UCSD-AML1 (cell line): ENCODE measurements at regions not wholly inside any gene's neighbourhood (a gene's known extent, or its start where the extent isn't known, plus 50 kb on each side); places are given as distances from the start of the nearest gene placed in this dataset.
"Not testable (repeated sequence)": the region's sequence is repeated elsewhere in the genome, so short reads cannot be mapped to it uniquely, and the experiment has no call there.

Experiments used
- DNase-seq: peaks from one replicate; lab custom pipeline; 2025; ENCODE audit not compliant: unreplicated experiment; lab: John Stamatoyannopoulos, UW

DNA sequence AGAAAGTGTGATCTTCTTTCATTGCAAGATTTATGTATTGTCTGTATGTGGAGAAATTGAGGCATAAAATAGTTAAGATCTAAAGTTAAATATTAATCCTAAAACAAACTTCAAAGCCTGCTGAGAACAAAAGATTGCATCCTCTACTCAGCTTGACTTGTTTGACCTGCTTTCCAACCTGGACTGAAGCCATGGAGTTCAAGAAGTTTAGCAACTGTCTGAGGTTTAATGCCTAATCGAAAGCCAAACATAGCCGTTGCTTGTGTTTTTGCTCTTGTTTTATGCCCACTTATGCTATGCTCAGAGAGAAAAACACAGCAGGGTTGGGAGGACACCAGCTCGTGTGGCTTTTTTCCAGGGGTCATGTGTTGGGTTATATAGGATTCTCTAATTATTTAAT, 135.6 kb downstream of the NUFIP1 start:
- DNase-seq = no peak

DNA sequence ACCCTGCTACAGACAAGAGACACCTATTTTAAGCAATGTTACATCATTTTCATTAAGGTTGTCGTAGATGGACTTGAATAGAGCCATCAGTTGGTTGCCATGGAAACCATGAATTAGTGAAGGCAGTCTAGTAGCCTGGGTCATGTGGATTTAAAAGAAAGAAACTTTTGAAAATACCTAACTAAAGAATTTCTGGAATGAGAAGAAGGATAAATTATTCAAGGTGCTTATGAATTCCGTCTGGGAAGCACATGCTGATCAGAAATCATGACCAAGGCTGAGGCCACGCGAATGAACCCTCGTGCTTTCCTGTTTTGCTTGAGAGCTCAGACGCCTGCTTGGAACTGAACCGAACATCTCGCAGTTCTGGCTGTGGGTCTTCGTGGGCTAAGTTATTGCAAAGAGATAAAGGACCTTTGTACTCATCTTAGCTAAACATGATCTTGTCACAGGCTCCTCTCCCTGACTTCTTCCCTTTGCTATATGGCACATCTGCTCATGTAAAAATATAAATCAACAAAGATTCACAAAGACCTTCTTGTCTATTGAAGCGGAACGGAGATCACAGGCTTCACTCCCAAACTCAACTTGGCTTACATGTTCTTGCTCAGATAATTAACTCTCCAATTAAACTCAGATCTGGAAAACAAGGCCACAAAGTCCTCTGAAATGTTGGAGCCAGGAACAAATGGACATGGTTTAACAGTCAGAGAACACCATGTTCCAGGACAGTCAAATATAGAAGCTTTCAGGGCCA, 140.2 kb downstream of the NUFIP1 start:
- no peak for DNase-seq

DNA sequence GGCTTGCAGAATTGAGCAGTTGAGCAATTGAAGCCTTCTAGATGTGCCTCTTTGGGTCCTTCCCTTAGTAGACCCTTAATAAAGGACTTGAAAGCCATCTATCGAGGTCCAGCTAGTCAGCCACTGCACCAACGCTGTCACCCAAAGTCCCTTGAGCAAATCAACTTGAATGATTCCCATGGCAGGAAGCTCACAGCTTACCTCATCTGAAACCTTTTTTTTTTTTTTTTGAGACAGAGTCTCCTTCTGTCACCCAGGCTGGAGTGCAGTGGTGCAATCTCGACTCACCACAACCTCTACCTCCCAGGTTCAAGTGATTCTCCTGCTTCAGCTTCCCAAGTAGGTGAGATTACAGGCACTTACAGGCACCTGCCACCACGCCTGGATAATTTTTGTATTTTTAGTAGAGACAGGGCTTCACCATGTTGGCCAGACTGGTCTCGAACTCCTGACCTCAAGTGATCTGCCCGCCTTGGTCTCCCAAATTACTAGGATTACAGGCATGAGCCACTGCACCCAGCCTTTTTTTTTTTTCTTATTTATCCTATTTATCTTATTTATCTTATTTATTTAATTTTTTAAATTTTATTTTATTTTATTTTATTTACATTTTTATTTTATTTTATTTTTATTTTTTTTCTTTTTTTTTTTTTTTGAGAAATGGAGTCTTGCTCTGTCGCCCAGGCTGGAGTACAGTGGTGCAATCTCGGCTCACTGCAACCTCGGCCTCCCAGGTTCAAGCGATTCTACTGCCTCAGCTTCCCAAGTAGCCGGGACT, 143.8 kb downstream of the NUFIP1 start:
- DNase-seq = not testable (repeated sequence)

DNA sequence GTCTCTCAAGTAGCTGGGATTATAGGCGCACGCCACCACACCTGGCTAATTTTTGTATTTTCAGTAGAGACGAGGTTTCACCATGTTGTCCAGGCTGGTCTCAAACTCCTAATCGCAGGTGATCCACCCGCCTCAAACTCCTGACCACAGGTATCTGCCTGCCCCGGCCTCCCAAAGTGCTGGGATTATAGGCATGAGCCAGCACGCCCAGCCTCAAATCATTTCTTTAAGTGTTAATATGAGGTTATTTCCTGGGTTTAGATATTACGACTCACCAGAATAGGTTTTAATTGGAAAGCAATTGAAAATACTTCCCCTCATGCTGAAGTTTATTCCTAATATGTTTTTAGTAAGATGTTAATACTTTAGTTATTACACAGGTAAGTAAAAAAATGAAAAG, 144.5 kb downstream of the NUFIP1 start:
- no peak for DNase-seq

DNA sequence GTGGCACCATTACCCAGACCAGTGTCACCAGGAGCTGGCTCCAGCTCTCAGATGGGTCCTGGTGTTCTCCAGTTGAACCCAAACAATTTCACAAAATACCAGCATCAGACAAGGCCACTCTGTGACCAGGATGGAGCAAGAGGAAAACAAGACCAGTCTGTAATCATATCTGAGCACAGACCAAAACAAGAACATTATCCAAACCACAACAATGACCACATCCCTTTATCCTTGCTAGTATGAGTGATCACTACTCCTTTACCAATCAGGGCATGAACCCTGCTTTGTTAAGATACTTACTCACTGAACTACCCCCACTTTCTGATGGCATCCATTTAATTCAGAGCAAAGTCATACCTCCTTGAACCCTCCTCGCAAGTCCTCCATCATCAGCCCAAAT, 145.9 kb downstream of the NUFIP1 start:
- no peak for DNase-seq

DNA sequence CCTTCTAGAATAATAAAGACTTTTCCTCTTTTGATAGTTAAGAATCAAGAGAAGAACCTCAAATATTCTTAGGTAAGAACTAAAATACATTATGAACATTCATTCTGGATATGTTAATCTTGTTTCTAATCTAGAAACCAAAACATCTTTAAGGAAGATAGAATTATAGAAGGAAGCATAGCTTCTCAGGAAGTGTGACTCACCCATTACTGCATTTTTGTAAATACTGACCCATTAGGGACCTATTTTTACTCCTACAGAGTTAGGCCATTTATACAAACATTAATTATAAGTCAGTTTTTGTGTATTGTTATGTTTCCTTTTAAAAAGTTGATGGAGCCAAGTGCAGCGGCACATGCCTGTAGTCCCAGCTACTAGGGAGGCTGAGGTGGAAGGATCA, 147.1 kb downstream of the NUFIP1 start:
- DNase-seq = no peak

DNA sequence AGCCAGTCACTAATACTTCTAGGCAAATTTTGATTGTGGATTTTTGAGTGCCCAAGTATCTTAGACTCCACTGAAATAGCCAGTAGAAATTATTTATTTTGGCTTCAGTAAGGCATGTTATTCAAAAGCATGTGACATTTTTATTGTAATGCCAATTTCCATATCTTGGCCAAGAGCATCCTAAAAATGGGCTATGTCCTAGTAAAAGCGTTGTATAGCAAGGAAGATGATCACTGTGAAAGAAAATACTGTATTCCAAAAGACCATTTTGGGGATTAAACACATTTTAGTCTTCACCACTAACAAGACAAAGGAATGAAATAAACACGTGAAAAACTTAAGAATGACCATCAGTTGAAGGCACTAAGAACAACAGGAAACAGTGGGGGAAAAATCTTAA, 149.1 kb downstream of the NUFIP1 start:
- no peak for DNase-seq

DNA sequence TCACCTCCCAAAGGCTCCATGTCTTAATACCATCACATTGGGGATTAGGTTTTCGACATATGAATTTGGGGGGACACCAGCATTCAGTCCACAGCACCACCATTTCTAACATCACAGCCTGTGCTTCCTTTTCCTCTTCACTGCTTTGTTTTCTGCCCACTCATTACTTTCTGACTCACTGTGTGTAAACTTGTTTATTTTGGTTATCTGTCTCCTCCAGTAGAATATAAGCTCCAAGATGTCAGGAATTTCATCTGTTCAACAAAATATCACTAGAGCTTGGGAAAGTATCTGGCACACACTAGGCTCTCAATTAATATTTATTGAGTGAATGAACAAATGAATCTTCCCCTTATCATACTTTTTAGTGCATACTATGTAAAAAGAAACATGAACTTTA, 152.0 kb downstream of the NUFIP1 start:
- no peak for DNase-seq

DNA sequence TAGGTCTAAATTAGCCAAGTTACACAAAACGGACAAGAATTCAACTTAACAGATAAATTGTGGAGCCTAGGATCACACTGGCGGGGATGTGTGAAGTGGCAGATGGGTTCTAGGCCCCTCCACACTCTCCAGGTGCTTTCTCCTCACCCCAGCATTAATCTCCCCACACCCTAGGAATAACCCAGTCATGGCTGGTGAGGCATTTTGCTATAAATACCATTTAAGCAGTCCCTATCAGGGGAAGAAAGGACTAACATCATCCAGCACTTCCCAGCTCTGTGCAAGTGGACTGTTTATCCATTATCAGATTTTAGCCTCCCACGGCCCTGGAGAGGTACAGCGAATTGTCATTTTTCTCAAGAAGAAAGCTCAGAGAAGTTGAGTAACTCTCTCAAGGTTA, 154.9 kb downstream of the NUFIP1 start:
- DNase-seq = no peak

DNA sequence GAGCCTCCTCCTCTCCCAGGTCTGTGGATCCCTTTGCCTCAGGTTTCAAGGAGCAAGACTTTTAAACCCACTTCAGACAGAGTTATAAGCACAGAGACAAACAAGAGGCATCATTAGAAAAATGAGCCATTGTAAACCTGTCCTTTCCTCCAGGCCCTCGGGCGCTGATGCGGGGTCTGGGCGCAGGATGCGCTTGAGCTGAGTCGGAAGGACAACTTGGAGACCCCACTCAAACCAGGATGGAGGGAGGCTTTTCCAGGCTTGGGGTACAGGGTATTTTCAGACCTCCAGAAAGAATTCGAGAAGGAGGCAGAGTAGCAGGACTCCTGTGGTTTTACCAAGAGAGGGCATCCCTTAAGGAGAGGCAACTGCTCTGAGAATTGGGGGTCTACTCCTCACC, 155.6 kb downstream of the NUFIP1 start:
- DNase-seq = no peak

DNA sequence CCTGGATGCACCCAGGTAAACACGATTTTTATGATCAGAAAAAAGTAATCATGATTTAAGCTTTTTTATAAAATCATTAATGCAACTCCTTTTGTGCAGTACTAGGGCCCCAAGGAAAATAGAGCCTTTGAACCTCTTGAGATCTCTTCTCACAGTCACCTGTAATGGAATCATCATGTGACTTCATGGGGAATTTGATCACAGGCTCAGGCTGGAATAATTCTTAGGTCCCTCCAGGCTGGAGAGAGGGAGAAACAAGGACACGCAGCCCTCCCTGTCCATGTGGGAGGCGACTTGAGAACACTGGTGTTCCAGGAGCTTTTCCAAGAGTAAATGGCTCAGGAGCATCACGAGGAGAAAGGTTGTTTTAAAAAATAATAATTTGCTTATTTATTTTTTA, 156.1 kb downstream of the NUFIP1 start:
- DNase-seq = no peak

DNA sequence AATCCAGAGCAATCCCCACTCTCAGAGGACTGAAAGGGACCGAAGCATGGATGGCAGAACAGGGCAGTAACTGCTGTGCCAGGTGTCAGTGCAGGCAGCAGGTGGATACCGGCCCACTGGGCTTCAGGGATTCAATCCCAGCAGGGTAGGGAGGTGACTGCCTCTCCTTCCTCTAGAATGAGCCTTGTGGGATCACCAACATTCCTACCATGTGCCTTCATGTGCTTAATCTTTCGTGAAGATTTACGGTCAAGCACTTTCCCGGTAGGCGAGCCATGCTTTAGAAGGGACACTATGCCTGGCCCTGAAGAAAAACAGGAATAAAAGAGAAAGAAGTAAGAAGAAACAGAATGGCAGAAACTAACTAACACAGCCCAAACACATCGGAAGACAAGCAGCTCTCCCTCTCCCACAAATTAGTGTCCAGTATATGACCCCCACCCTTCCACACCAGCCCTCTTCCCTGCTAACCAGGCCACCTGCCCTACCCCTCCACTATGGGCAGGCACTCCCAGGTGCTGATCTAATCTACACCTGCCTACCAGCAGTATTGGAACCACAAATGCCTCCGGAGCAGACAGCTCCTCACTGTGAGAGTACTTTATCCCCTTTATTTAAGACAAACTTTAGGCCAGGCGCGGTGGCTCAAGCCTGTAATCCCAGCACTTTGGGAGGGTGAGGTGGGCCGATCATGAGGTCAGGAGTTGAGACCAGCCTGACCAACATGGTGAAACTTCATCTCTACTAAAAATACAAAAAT, 162.5 kb downstream of the NUFIP1 start:
- DNase-seq = no peak

DNA sequence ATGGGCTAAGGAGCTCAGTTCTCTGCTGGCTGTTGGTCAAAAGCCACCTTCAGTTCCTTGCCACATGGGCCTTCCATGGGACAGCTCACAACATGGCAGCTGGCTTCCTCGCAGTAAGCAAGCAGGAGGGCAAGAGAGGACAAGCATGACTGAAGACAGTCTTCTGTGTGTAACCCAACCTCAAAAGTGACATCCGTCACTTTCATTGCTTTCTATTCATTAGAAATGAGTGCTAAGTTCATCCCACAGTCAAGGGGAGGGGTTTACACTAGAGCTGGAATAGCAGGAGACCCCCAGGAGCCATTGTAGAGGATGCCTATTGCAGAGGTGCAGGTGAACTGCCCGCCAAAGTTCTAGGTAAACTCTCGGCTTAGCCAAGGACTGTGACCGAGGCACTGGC, 163.3 kb downstream of the NUFIP1 start:
- no peak for DNase-seq

DNA sequence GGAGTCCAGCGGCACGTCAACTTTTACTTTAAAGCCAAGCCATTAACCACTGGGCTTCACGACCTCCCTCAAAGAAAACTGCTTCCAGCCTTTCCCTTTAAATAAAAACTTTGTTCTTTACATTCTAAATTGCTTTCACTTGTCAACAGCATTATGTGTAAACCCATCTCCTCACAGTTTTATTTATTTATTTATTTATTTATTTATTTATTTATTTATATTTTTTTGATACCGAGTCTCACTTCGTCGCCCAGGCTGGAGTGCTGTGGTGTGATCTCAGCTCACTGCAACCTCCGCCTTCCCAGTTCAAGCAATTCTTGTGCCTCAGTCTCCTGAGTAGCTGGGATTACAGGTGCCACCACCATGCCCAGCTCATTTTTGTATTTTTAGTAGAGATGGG, 165.7 kb downstream of the NUFIP1 start:
- not testable (repeated sequence) for DNase-seq

DNA sequence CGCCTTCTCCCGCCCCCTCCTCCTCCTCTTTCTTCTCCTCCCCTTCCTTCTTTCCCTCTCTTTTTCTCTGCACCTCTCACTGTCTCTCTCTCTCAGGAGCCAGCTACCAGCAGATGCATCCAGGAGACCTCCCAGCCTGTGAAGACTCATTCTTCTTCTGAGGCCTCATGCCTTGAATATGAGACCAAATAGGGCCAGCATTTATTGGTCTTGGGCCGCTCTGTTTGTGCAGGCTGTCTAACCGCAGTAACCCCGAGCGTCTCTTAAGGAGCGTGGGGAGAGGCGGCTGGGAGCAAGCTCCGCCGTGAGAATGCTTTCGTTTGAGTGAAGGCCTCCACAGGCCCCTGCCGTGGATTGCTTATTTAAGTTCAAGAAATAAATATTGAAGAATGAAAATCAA, 167.0 kb downstream of the NUFIP1 start:
- DNase-seq = no peak

DNA sequence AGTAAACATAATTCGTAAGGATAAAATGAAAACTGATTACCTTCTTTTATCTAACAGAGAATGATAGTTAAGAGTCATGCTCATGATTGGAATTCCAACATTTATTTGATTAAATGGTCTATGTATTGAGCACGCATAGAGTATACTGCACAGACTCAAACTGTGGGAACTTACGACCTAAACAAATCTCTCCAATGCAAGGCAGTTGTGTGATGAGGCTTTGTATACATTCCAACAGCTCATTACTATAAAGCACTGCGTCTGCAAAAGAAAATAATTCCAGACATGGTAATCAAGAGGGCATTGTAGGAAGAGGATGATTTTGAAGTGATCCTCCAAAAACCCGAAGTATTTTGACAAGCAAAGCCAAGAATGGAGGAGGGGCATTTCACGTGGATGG, 169.5 kb downstream of the NUFIP1 start:
- no peak for DNase-seq

DNA sequence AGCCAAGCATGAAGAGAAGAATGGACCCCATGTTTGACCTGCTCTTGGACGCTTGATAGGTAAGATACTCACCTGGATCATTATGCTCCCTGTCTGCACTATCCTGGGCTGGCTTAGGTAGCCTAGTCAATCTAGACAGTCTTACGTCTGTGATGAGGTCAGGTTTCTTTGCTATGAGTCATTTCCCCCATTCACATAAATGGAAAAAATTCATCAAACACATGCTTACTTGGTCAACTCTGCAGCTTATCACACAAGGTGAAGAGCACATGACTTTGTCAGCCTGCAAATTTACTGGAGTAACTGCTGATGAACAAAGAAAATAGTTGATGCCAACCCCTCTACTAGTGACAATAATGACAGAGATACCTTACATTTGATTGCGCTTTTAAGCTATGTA, 170.0 kb downstream of the NUFIP1 start:
- DNase-seq = no peak

DNA sequence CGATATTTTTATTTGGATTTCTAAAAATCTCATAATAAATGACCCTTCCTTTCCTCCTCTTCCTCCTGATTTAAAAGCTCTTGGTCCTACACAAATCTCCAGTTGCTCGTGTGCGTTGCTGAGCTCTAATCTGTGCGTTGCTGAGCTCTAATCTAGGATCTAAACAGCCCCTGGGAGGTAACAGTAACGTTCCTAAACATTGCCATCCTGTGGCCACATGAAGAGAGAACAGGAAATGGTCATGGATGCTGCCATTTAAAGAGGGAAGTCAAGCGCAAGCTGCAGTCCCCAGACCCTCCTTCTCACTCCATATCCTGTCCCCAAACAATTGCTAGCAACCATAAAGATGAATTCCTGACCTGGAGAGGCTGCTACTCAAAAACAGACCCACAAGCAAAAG, 170.8 kb downstream of the NUFIP1 start:
- no peak for DNase-seq

DNA sequence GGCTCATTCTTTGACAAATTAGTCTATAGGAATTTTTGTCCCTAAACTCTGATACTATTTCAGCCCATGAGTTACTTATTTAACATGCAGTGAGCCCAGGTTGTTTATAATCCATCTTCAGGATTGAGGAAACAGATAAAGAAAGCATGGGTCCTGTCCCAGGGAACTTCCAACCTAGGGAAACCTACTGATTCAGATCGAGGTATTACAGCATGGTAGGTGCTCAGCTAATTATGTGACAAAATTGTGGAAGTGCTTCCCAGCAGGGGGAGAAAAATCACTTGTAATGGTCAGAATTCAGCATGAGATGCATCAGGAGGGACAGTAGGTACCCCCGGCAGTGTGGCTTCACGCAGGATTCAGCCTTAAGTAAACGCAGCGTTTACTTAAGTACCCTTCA, 171.3 kb downstream of the NUFIP1 start:
- no peak for DNase-seq

DNA sequence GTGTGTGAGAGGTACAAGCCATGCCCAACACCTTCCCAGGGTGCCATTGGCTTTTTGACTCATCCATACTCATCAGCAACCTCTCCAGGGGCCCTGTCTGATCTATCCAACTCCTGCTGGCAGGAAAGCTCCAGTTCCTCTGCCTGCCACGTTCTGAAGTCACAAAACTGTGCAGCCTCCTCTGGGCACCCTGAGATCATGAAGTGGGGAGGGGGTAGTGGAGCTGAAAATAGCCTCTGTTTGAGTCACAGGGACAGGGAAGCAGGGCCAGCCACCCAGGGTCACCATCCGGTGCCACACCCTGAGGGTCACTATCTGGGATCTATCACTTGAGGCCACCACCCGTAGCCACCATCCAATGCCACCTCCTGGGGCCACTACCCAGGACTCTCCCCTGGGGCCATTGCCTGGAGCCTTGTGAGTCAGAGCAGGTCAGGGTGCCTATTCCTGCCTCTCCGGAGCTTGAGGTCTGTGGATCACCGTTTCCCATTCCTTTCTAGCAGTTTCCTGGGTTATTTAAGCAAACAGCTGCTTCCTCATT, 172.1 kb downstream of the NUFIP1 start:
- DNase-seq = peak; percentile 23

DNA sequence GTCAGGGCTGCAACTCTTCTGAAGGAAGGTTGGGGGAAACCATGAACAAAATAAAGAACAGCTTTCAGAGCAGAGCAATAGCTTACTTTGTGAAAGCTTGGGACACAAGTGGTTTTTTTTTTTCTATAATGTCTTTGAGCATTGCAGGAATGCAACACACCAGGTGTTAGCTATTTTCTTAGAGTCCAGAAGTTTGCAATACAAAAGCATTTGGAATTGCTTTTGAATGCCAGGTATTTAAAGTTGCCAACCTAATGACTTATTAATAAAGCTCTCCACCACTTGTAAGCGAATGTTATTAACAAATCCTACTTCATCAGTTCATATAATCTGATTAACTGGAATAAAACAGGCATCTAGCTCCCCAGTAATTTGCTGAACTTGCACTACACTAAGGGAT, 172.6 kb downstream of the NUFIP1 start:
- no peak for DNase-seq

DNA sequence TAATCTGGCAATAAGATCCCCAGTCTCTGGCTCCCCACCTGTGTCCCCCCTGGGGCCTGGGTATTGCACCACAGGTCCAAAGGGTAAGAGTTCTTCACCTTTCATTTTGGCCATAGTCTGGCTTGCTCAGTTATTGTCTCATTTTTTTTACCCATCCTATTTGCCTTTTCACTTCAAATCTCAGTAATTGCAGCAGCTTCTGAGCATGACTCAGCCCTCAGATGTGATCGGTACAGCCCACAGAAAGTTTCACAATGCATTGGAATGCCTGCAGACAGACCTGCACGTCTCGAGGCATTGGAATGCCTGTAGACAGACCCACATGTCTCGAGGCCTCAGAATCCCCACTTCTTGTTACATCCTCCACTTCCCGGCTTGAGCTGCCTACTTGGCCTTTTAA, 173.6 kb downstream of the NUFIP1 start:
- DNase-seq = no peak
